GM12872 (cell line): ENCODE measurements at regions not wholly inside any gene's neighbourhood (a gene's known extent, or its start where the extent isn't known, plus 50 kb on each side); places are given as distances from the start of the nearest gene placed in this dataset.

Source experiments
- TF ChIP-seq, protein P1 (sequence below): IDR thresholded peaks from 3 replicates; pipeline ENCODE4 v1.5.1; 2011; ENCODE audit warnings: low read depth, mild to moderate bottlenecking, low read length, moderate library complexity; ENCODE audit not compliant: insufficient read depth

DNA sequence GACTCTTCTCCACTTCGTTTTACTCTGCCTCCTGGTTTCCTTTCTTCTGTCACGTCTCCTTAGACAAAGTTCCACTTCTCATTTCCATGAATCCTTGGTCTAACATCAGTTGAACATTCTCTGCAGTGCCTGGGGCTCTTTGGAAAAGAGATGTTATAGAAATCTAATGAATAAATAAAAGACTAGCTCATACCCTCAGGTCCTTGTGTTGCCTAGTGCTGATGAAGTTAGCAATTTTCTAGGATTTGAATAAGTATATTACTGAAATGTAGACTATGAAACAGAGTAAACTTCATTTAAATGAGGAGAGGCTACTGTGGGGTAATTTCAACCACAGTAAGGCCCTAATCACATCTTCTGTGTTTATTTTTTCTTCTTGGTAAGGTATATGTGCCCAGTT is 146.9 kb upstream of the CADPS start:
- TF ChIP-seq, protein P1, sequence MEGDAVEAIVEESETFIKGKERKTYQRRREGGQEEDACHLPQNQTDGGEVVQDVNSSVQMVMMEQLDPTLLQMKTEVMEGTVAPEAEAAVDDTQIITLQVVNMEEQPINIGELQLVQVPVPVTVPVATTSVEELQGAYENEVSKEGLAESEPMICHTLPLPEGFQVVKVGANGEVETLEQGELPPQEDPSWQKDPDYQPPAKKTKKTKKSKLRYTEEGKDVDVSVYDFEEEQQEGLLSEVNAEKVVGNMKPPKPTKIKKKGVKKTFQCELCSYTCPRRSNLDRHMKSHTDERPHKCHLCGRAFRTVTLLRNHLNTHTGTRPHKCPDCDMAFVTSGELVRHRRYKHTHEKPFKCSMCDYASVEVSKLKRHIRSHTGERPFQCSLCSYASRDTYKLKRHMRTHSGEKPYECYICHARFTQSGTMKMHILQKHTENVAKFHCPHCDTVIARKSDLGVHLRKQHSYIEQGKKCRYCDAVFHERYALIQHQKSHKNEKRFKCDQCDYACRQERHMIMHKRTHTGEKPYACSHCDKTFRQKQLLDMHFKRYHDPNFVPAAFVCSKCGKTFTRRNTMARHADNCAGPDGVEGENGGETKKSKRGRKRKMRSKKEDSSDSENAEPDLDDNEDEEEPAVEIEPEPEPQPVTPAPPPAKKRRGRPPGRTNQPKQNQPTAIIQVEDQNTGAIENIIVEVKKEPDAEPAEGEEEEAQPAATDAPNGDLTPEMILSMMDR: no peak

DNA sequence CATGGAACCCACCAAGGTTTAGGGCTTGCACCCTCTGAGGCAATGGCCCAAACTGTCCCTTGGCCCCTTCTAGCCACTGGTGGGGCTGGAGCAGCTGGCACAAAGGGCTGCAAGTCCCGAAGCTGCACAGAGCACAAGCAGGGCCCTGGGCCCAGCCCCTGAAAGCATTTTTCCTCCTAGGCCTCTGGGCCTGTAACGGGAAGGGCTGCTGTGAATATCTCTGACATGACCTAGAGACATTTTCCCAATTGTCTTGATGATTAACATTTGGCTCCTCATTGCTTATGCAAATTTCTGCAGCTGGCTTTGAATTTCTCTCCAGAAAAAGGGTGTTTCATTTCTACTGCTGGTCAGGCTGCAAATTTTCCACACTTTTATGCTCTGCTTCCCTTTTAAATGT is 151.5 kb upstream of the CADPS start:
- TF ChIP-seq, protein P1: no peak

DNA sequence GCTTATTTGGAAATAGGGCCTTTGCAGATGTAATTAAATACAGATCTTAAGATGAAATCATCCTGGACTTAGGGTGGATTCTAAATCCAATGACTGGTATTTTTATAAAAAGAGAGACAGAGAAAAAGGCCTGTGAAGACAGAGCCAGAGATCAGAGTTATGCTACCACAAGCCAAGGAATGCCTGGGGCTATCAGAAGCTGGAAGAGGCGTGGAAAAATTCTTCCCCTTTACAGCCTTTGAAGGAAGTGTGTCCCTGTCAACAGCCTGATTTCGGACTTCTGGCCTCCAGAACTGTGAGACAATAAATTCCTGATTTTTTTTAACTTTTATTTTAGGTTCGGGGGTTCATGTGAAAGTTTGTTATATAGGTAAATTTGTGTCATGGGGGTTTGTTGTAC is 154.1 kb upstream of the CADPS start:
- TF ChIP-seq, protein P1: no peak

DNA sequence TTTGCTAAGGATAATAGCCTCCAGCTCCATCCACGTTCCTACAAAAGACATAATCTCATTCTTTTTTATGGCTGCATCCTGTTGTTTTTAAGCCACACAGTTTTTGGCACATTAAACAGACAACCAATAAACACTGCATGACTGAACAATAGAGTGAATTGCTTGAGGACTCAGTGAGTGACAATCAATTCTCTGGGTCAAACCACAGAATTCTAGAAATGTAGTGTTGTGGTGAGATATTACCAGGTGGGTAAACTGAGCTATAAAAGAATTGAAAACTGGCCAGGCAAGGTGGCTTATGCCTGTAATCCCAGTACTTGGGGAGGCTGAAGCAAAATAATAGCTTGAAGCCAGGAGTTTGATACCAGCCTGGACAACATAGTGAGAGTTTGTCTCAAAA is 154.7 kb upstream of the CADPS start:
- TF ChIP-seq, protein P1: no peak

DNA sequence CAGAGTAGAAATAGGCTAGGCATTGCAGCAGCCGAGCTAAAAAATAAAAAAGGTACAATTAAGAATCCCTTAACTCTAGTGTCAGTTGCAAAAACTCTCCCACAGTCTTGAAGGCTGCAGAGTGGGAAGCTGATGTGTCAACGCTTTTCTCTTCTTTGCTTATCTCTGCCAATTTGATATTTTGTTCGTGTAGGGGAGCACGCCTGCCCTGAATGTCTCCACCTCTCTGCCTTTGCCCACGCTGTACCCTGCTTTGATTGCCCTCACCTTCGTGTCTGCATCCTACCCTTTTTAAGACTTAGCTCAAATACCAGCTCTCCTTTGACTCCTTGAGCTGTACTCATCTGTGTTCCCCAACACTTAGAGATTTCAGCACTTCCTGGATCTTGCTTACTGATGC is 155.4 kb upstream of the CADPS start:
- TF ChIP-seq, protein P1: no peak

DNA sequence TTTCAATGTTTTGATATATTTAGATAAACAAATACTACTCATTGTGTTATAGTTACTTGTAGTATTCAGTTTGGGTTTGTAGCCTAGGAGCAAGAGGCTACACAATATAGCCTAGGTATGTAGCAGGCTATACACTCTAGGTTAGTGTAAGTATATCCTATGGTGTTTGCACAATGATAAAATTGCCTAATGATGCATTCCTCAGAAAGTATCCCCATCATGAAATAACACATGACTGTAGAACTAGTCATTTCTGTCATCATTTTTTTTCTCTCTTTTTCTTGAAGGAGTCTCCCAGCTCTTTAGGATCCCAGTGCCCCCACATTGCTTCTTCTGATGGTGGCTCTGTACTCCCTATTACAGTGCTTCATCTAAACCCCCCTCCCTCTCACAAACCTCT is 157.7 kb upstream of the CADPS start:
- TF ChIP-seq, protein P1: no peak

DNA sequence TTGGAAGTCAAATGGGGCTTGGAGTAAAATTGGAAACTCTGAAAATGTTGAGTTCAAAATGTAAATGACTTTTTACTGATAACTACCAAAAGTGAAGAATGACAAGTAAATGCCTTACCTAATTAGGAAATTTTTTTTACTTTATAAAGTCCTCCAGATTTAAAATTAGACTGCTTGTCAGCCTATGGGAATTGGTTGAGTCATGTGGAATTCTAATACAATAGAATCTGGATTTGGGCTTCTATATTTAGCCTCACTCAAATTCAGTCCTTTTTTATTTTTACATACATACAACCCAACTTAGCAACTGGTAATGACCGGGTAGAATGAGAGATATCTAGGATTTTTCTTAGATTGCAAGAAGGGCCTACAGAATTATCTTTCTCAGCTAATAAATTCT is 158.9 kb upstream of the CADPS start:
- TF ChIP-seq, protein P1: no peak

DNA sequence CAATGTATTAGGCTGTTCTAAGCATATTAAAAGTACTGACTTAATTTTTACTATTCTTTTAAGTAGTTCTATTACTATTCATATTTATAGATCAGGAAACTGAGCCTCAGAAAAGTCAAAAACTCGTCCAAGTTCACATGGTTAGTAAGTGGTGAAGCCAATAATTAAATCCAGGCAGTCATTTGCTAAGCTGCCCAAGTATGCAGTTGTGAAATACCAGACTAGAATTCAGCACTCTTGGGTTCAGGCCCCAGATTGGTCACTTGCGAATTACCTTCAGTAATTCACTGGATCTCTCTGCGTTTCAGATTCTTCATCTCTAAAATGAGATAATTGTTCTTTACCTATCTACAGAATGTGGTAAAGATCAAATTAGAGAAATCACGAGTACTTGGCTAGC is 161.9 kb upstream of the CADPS start:
- TF ChIP-seq, protein P1: no peak
